SU-DHL-6 (cell line): ENCODE measurements at regions not wholly inside any gene's neighbourhood (a gene's known extent, or its start where the extent isn't known, plus 50 kb on each side); places are given as distances from the start of the nearest gene placed in this dataset.

Source experiments
- H2AFZ ChIP-seq: fragments of 200-600 bp; sonication (generic); 2 replicates; pipeline ENCODE4 v1.6.1; 2014; ENCODE audit warnings: low read depth, mild to moderate bottlenecking, moderate library complexity, mixed read lengths, antibody characterized with exemption, low read length; ENCODE audit not compliant: severe bottlenecking
- H3F3A ChIP-seq: fragments of 200-600 bp; shearing (Covaris generic); 2 replicates; pipeline ENCODE4 v1.6.0; 2016; ENCODE audit warnings: antibody characterized with exemption, mild to moderate bottlenecking; ENCODE audit not compliant: insufficient read depth
- H3K27ac ChIP-seq: fragments of 200-600 bp; sonication (generic); 2 replicates; pipeline ENCODE4 v1.5.1; 2016; ENCODE audit warnings: low read depth, mild to moderate bottlenecking, low read length, moderate library complexity, mixed read lengths
- H3K27me3 ChIP-seq: fragments of 200-600 bp; sonication (generic), shearing (Covaris generic); 2 replicates; pipeline ENCODE4 v1.6.0; 2014; ENCODE audit warnings: mild to moderate bottlenecking, low read length
- H3K36me3 ChIP-seq: fragments of 200-600 bp; sonication (generic); 2 replicates; pipeline ENCODE4 v1.6.1; 2014; ENCODE audit warnings: mild to moderate bottlenecking, low read length, mixed read lengths
- H3K4me2 ChIP-seq: fragments of 300-600, 200-600 bp; shearing (Covaris generic), sonication (generic); 2 replicates; pipeline ENCODE4 v1.6.0; 2014; ENCODE audit warnings: low read length, low read depth, mild to moderate bottlenecking; ENCODE audit not compliant: poor library complexity, severe bottlenecking
- H3K4me3 ChIP-seq: fragments of 200-600 bp; sonication (generic); 2 replicates; pipeline ENCODE4 v1.5.1; 2014; ENCODE audit warnings: antibody characterized with exemption, low read length, mild to moderate bottlenecking, mixed read lengths; ENCODE audit not compliant: insufficient read depth, poor library complexity, severe bottlenecking
- H3K79me2 ChIP-seq: fragments of 200-600 bp; sonication (generic); 2 replicates; pipeline ENCODE4 v1.6.1; 2014; ENCODE audit warnings: mild to moderate bottlenecking, low read length, moderate library complexity; ENCODE audit not compliant: insufficient read depth
- H3K9ac ChIP-seq: fragments of 200-600 bp; sonication (generic); 2 replicates; pipeline ENCODE4 v1.7.0; 2014; ENCODE audit warnings: mild to moderate bottlenecking, low read length
- H3K9me2 ChIP-seq: fragments of 200-600 bp; sonication (generic); replicated peaks from 2 replicates; pipeline ENCODE4 v1.6.1; 2014; ENCODE audit warnings: low read length; ENCODE audit not compliant: insufficient read depth
- H3K9me3 ChIP-seq: fragments of 200-600 bp; sonication (generic); 2 replicates; pipeline ENCODE4 v1.6.1; 2014; ENCODE audit warnings: low read length, mixed read lengths; ENCODE audit not compliant: insufficient read depth
- H4K20me1 ChIP-seq: fragments of 200-600 bp; sonication (generic); 2 replicates; pipeline ENCODE4 v1.6.1; 2014; ENCODE audit warnings: low read depth, mild to moderate bottlenecking, antibody characterized with exemption, low read length, moderate library complexity, mixed read lengths
- EZH2phosphoT487 ChIP-seq: fragments of 200-600 bp; sonication (generic), shearing (Covaris generic); conservative IDR thresholded peaks from 2 replicates; pipeline ENCODE4 v1.6.1; 2018; ENCODE audit warnings: mild to moderate bottlenecking, antibody characterized with exemption, low read length, moderate library complexity, mixed read lengths
- TF ChIP-seq, protein P1 (sequence below): fragments of 200-600 bp; sonication (generic); IDR thresholded peaks from one replicate; pipeline ENCODE4 v1.5.1; 2017; ENCODE audit warnings: antibody characterized with exemption, mild to moderate bottlenecking, low read length, moderate library complexity; ENCODE audit not compliant: insufficient read depth, poor library complexity, severe bottlenecking

DNA sequence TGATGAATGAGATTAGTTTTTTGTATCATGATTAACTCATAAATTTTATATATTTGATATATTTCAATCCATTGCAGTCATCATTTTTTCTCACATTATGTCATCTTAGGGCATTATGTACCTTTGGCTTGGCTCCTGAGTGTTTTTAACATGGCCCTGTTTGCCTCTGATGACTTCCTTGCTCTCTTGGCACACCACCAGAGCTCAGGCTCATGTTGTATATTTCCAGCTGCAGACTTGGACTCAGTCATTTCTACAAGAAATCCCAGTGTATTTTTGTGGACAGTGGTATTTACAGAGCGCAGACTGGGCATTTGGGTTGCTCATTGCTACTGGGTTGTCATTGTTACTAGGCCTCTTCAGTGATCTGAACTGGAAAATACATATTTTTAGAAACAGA, 188.5 kb downstream of the ADRA2A start:
- Histone ChIP-seq H3K9me3 (no peaks in the 10 kb centered on the region), H3K4me2 (no peak overlapping the region), H4K20me1 (no peaks in the 10 kb centered on the region), H3K36me3 (no peaks in the 10 kb centered on the region), H3K27ac (no peak overlapping the region), H3K4me3 (no peak overlapping the region), H3K79me2 (no peaks in the 10 kb centered on the region), H3K27me3 (no peaks in the 10 kb centered on the region), H3K9me2 (no peaks in the 10 kb centered on the region), H2AFZ (no peak overlapping the region), H3K9ac (no peak overlapping the region), H3F3A (no peaks in the 10 kb centered on the region)
- TF ChIP-seq EZH2phosphoT487: no peak
- TF ChIP-seq, protein P1, sequence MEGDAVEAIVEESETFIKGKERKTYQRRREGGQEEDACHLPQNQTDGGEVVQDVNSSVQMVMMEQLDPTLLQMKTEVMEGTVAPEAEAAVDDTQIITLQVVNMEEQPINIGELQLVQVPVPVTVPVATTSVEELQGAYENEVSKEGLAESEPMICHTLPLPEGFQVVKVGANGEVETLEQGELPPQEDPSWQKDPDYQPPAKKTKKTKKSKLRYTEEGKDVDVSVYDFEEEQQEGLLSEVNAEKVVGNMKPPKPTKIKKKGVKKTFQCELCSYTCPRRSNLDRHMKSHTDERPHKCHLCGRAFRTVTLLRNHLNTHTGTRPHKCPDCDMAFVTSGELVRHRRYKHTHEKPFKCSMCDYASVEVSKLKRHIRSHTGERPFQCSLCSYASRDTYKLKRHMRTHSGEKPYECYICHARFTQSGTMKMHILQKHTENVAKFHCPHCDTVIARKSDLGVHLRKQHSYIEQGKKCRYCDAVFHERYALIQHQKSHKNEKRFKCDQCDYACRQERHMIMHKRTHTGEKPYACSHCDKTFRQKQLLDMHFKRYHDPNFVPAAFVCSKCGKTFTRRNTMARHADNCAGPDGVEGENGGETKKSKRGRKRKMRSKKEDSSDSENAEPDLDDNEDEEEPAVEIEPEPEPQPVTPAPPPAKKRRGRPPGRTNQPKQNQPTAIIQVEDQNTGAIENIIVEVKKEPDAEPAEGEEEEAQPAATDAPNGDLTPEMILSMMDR: no peak

DNA sequence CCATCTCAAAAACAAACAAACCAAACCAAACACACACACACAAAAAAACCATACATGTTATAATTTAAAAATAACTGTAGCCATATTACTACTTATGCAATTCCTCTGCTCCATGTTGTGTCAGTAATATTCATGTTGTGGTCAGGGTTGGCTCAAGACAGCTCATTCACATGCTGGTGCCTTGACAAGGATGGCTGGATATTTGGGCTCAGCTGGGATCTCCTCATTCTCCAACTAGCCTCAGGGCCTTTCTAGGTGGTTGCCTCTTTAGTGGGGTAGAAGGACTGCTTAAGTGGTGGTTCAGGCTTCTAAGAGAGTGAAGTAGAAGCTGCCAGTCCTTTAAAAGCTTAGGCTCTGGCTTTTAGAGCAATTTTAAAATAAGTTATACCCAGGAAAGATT, 189.3 kb downstream of the ADRA2A start:
- no peak overlapping the region for H3K9ac ChIP-seq
- no peaks in the 10 kb centered on the region for H3K79me2 ChIP-seq
- H3K9me2 ChIP-seq: no peaks in the 10 kb centered on the region
- H3K27me3 ChIP-seq: no peaks in the 10 kb centered on the region
- H3K4me3 ChIP-seq: no peak overlapping the region
- TF ChIP-seq, protein P1: no peak
- no peak for TF ChIP-seq EZH2phosphoT487
- H3K9me3 ChIP-seq: no peaks in the 10 kb centered on the region
- H4K20me1 ChIP-seq: no peaks in the 10 kb centered on the region
- no peak overlapping the region for H3K27ac ChIP-seq
- H3K4me2 ChIP-seq: no peak overlapping the region
- H3K36me3 ChIP-seq: no peaks in the 10 kb centered on the region
- H3F3A ChIP-seq: no peaks in the 10 kb centered on the region
- H2AFZ ChIP-seq: no peak overlapping the region

DNA sequence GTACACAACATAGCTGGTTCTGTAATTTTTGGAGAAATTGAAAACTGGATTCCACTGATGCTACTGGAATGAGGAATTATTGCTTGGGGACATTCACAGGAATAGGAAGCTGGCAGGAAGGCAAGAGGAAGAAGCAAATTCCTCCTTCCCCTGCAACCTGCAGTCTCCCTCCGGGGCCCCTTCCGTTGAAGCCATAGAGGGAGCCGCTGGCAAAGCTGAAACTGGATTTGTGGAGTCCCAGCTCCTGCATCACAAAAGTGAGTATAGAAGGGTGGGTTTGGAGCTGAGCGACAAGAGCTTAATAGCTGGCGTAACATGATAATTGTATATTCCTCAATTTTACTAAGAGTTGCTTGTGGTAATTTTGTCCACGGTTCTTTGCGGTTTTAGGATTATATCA, 190.8 kb downstream of the ADRA2A start:
- TF ChIP-seq EZH2phosphoT487: no peak
- TF ChIP-seq, protein P1: no peak
- no peaks in the 10 kb centered on the region for H3K9me3 ChIP-seq

More for the DNA sequence above, 190.8 kb downstream of the ADRA2A start:
- no peak overlapping the region for H3K4me2 ChIP-seq
- H2AFZ ChIP-seq: no peak overlapping the region
- no peak overlapping the region for H3K9ac ChIP-seq
- H3K4me3 ChIP-seq: no peak overlapping the region
- H3K27ac ChIP-seq: no peak overlapping the region
- H3K79me2 ChIP-seq: no peaks in the 10 kb centered on the region
- no peaks in the 10 kb centered on the region for H3F3A ChIP-seq
- H3K36me3 ChIP-seq: no peaks in the 10 kb centered on the region
- no peaks in the 10 kb centered on the region for H3K9me2 ChIP-seq
- H3K27me3 ChIP-seq: no peaks in the 10 kb centered on the region
- no peaks in the 10 kb centered on the region for H4K20me1 ChIP-seq
